OCI-LY7 (cell line): ENCODE measurements at regions not wholly inside any gene's neighbourhood (a gene's known extent, or its start where the extent isn't known, plus 50 kb on each side); places are given as distances from the start of the nearest gene placed in this dataset.

ENCODE experiments used
- BruUV-seq: library from RNA; stranded (reverse); fragments of 400-500 nt; replicated peaks from 2 replicates; lab custom pipeline; 2021; lab: Mats Ljungman, UMichigan
- CTCF ChIA-PET: fragments of 300-600 bp; sonication (Branson Sonifier 250); formaldehyde crosslinking; loops from one replicate; lab custom pipeline; 2022; ENCODE audit warnings: antibody characterized with exemption; ENCODE audit not compliant: unreplicated experiment; lab: Charles Lee
- POLR2A ChIA-PET: fragments of 300-600 bp; sonication (Branson Sonifier 250); formaldehyde crosslinking; loops from one replicate; lab custom pipeline; 2022; ENCODE audit warnings: antibody characterized with exemption; lab: Charles Lee
- DNase-seq: peaks from one replicate; pipeline ENCODE4 v3.0.0-alpha.2; 2015; ENCODE audit warnings: low spot score
- H2AFZ ChIP-seq: fragments of 200-600 bp; sonication (generic), shearing (Covaris generic); 2 replicates; pipeline ENCODE4 v1.6.1; 2014; ENCODE audit warnings: mild to moderate bottlenecking, antibody characterized with exemption, low read length, moderate library complexity
- H3K27ac ChIP-seq: fragments of 200-600 bp; sonication (generic); 2 replicates; pipeline ENCODE4 v1.5.1; 2014; ENCODE audit warnings: mixed run types, low read depth, mild to moderate bottlenecking, moderate library complexity, low read length, inconsistent platforms; ENCODE audit not compliant: poor library complexity, severe bottlenecking
- H3K36me3 ChIP-seq: fragments of 200-600 bp; sonication (generic); 2 replicates; pipeline ENCODE4 v1.6.1; 2014; ENCODE audit warnings: mild to moderate bottlenecking, antibody characterized with exemption, low read length, moderate library complexity, mixed read lengths; ENCODE audit not compliant: insufficient read depth
- H3K4me1 ChIP-seq: fragments of 200-600 bp; sonication (generic); 2 replicates; pipeline ENCODE4 v1.5.1; 2014; ENCODE audit warnings: mild to moderate bottlenecking, low read length; ENCODE audit not compliant: insufficient read depth, poor library complexity, severe bottlenecking
- H3K4me2 ChIP-seq: fragments of 200-600 bp; sonication (generic); 2 replicates; pipeline ENCODE4 v1.6.1; 2014; ENCODE audit warnings: mild to moderate bottlenecking, low read length
- H3K4me3 ChIP-seq: fragments of 200-600 bp; sonication (generic); 2 replicates; pipeline ENCODE4 v1.5.1; 2014; ENCODE audit warnings: mild to moderate bottlenecking, low read depth, low read length; ENCODE audit not compliant: poor library complexity, severe bottlenecking
- H3K79me2 ChIP-seq: fragments of 200-600 bp; sonication (generic); 2 replicates; pipeline ENCODE4 v1.6.1; 2016; ENCODE audit warnings: low read depth, mild to moderate bottlenecking, low read length, moderate library complexity, mixed read lengths; ENCODE audit not compliant: insufficient read depth
- H3K9me2 ChIP-seq: fragments of 200-600 bp; sonication (generic); 2 replicates; pipeline ENCODE4 v1.6.1; 2016; ENCODE audit warnings: mild to moderate bottlenecking, low read length, mixed read lengths; ENCODE audit not compliant: insufficient read depth
- H3K9me3 ChIP-seq: fragments of 200-600 bp; sonication (generic); 2 replicates; pipeline ENCODE4 v1.6.1; 2014; ENCODE audit warnings: mild to moderate bottlenecking, mixed run types, low read length, mixed read lengths
- H4K20me1 ChIP-seq: fragments of 200-600 bp; sonication (generic); 2 replicates; pipeline ENCODE4 v1.6.1; 2014; ENCODE audit warnings: mild to moderate bottlenecking, antibody characterized with exemption, low read length, moderate library complexity, mixed read lengths; ENCODE audit not compliant: insufficient read depth
- EZH2phosphoT487 ChIP-seq: fragments of 200-600 bp; sonication (generic); IDR thresholded peaks from 2 replicates; pipeline ENCODE4 v1.6.1; 2018; ENCODE audit warnings: low read depth, borderline replicate concordance, mild to moderate bottlenecking, mixed run types, antibody characterized with exemption, low read length, moderate library complexity, mixed read lengths
- intact Hi-C: fragments of 100-400 bp; cut with micrococcal nuclease; formaldehyde crosslinking; loops from one replicate; pipeline ENCODE4 v1.10.0; 2022; ENCODE audit not compliant: unreplicated experiment
- TF ChIP-seq, protein P1 (sequence below): fragments of 200-600 bp; sonication (generic); conservative IDR thresholded peaks from 2 replicates; pipeline ENCODE4 v1.5.1; 2014; ENCODE audit warnings: mild to moderate bottlenecking, antibody characterized with exemption, low read length, moderate library complexity, mixed read lengths

DNA sequence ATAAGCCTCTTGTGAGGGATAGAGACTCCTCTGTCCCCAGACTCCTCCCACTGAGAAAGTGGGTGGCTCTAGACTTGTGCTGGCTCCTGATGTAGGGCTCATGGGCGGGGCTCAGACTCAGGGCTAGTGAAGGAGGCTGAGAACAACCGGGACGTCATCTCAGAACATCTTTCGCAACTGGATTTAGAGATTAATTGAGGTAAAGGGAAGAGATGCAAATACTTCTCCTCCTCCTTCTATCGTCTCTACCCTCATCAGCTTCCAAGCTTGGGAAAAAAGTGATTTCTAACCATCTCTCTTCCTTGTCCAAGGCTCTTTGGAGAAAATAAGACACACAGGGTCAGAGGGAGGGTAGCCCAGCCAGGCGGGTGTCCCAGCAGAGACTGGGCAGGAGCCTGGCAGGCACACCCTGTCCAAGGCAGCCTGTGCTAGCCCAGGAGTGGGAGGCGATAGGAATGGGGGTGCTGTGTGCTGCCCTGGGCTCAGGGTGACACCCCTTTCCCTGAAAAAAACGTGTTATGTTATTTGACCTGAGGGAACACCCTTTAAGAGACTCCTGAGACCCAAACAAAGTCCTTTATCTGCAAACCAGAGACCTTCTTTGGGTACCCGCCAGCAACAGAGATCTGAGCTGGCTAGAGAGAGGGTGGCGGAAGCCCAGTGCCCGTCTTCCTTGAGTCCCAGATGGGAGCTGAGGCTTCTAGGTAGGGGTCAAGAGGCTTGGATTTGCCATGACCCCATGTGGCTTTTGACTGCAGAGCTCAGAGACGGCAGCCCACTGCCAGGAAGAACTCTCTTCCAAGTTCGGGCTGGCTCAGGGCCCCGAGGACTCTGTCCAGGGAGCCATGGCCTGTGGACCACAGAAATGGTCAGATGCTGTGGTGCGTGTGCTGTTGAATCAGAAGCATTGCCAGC is 160.9 kb downstream of the ADAMTS15 start:
- Histone ChIP-seq H3K4me2 (no peak overlapping the region), H3K9me3 (no peaks in the 10 kb centered on the region), H2AFZ (no peak overlapping the region), H3K9me2 (no peaks in the 10 kb centered on the region), H3K79me2 (no peaks in the 10 kb centered on the region), H3K27ac (no peak overlapping the region), H3K4me1 (no peaks in the 10 kb centered on the region), H3K36me3 (no peaks in the 10 kb centered on the region), H3K4me3 (no peak overlapping the region), H4K20me1 (no peaks in the 10 kb centered on the region)
- no TSS peak for BruUV-seq
- TF ChIP-seq, protein P1, sequence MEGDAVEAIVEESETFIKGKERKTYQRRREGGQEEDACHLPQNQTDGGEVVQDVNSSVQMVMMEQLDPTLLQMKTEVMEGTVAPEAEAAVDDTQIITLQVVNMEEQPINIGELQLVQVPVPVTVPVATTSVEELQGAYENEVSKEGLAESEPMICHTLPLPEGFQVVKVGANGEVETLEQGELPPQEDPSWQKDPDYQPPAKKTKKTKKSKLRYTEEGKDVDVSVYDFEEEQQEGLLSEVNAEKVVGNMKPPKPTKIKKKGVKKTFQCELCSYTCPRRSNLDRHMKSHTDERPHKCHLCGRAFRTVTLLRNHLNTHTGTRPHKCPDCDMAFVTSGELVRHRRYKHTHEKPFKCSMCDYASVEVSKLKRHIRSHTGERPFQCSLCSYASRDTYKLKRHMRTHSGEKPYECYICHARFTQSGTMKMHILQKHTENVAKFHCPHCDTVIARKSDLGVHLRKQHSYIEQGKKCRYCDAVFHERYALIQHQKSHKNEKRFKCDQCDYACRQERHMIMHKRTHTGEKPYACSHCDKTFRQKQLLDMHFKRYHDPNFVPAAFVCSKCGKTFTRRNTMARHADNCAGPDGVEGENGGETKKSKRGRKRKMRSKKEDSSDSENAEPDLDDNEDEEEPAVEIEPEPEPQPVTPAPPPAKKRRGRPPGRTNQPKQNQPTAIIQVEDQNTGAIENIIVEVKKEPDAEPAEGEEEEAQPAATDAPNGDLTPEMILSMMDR = no peak
- no peak for TF ChIP-seq EZH2phosphoT487
- POLR2A ChIA-PET = no interaction called here
- CTCF ChIA-PET = no interaction called here
- intact Hi-C loops = no loop called here
- DNase-seq = no peak

DNA sequence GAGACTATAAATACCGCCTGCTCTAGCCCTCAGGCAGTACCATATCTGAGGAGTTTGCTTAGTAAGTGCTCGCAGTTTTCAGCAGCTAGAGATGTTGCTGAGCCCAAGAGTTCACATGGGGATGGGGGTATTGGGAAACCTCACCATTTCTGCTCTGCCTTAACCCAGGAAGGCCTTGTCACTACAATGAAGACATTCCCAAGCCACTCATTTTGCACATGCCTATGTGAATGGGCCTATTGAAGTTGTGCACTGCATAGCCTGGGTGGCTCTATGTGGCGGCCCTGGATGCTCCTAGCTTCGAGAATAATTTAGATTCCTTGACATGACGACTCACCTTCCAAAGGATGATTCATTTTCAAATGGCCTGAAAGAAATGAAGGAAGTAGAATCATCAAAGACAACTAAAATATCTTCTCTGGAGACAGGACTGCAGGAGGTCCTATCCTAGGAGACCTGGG is 163.4 kb downstream of the ADAMTS15 start:
- CTCF ChIA-PET = no interaction called here

More for the DNA sequence above, 163.4 kb downstream of the ADAMTS15 start:
- Histone ChIP-seq H3K36me3 (no peaks in the 10 kb centered on the region), H3K4me1 (no peaks in the 10 kb centered on the region), H3K4me2 (no peak overlapping the region), H4K20me1 (no peaks in the 10 kb centered on the region), H2AFZ (no peak overlapping the region), H3K9me2 (no peaks in the 10 kb centered on the region), H3K9me3 (no peaks in the 10 kb centered on the region), H3K4me3 (no peak overlapping the region), H3K79me2 (no peaks in the 10 kb centered on the region), H3K27ac (no peak overlapping the region)
- no peak for DNase-seq
- TF ChIP-seq, protein P1 = no peak
- TF ChIP-seq EZH2phosphoT487 = no peak
- BruUV-seq = no TSS peak
- POLR2A ChIA-PET = no interaction called here
- intact Hi-C loops = no loop called here
